ENCODE measurements at regions not wholly inside any gene's neighbourhood (a gene's known extent, or its start where the extent isn't known, plus 50 kb on each side); places are given as distances from the start of the nearest gene placed in this dataset.
A peak's percentile ranks its signal among the peaks of the same experiment; 100 is the strongest.

GRCh38 chr5:56480078-56480704 lies 247.1 kb upstream of the ANKRD55 start:
- DNase-seq = no peak

- no peak for DNase-seq
These were observed 246.6 kb upstream of the ANKRD55 start for GRCh38 chr5:56479696-56480077.

- DNase-seq = no peak
These were observed 246.0 kb upstream of the ANKRD55 start for GRCh38 chr5:56479126-56479525.

GRCh38 chr5:56478062-56478461 lies 244.9 kb upstream of the ANKRD55 start:
- no peak for DNase-seq

- no peak for DNase-seq
These were observed 243.3 kb upstream of the ANKRD55 start for GRCh38 chr5:56476487-56476856.

GRCh38 chr5:56475689-56476486 lies 242.8 kb upstream of the ANKRD55 start:
- DNase-seq = no peak

- no peak for DNase-seq
These were observed 238.6 kb upstream of the ANKRD55 start for GRCh38 chr5:56471707-56472106.

GRCh38 chr5:56470007-56470406 lies 236.9 kb upstream of the ANKRD55 start:
- DNase-seq = no peak

- DNase-seq = no peak
These were observed 235.1 kb upstream of the ANKRD55 start for GRCh38 chr5:56468277-56468676.

GRCh38 chr5:56467176-56467717 lies 234.1 kb upstream of the ANKRD55 start:
- no peak for DNase-seq

GRCh38 chr5:56466136-56466816 lies 233.1 kb upstream of the ANKRD55 start:
- DNase-seq = no peak

GRCh38 chr5:56465769-56466135 lies 232.6 kb upstream of the ANKRD55 start:
- no peak for DNase-seq

- peak; percentile 35 to 91 for DNase-seq
These were observed 232.0 kb upstream of the ANKRD55 start for GRCh38 chr5:56464935-56465768.

GRCh38 chr5:56463944-56464571 lies 230.9 kb upstream of the ANKRD55 start:
- DNase-seq = no peak

GRCh38 chr5:56461584-56461983 lies 228.5 kb upstream of the ANKRD55 start:
- no peak for DNase-seq

GRCh38 chr5:56460681-56461191 lies 227.6 kb upstream of the ANKRD55 start:
- DNase-seq = no peak

GRCh38 chr5:56460195-56460546 lies 227.0 kb upstream of the ANKRD55 start:
- DNase-seq = no peak

GRCh38 chr5:56459394-56460194 lies 226.5 kb upstream of the ANKRD55 start:
- no peak for DNase-seq

- DNase-seq = no peak
These were observed 225.0 kb upstream of the ANKRD55 start for GRCh38 chr5:56457887-56458812.

- no peak for DNase-seq
These were observed 222.9 kb upstream of the ANKRD55 start for GRCh38 chr5:56456002-56456401.

Data from inflammatory macrophage (primary cell).